ENCODE measurements at regions not wholly inside any gene's neighbourhood (a gene's known extent, or its start where the extent isn't known, plus 50 kb on each side); places are given as distances from the start of the nearest gene placed in this dataset.

GRCh38 chr4:23219779-23220408 is 527.2 kb downstream of the GBA3 start:
- FAIRE-seq (no peak), DNase-seq (ENCODE audit: insufficient read length, low spot score) (no peak)

GRCh38 chr4:23213198-23213597 is 520.5 kb downstream of the GBA3 start:
- DNase-seq (ENCODE audit: insufficient read length, low spot score) = no peak
- no peak for FAIRE-seq

- DNase-seq (ENCODE audit: insufficient read length, low spot score) (no peak), FAIRE-seq (no peak)
Observed at GRCh38 chr4:23212558-23212957, 519.8 kb downstream of the GBA3 start.

GRCh38 chr4:23207059-23207458 is 514.3 kb downstream of the GBA3 start:
- no peak for FAIRE-seq
- no peak for DNase-seq (ENCODE audit: insufficient read length, low spot score)

GRCh38 chr4:23202712-23203247 is 510.0 kb downstream of the GBA3 start:
- DNase-seq (ENCODE audit: insufficient read length, low spot score) (no peak), FAIRE-seq (no peak)

- no peak for DNase-seq (ENCODE audit: insufficient read length, low spot score)
- no peak for FAIRE-seq
Observed at GRCh38 chr4:23194751-23195150, 502.0 kb downstream of the GBA3 start.

- no peak for DNase-seq (ENCODE audit: insufficient read length, low spot score)
- FAIRE-seq = no peak
Observed at GRCh38 chr4:23174179-23174578, 481.4 kb downstream of the GBA3 start.

GRCh38 chr4:23171976-23172375 is 479.2 kb downstream of the GBA3 start:
- no peak for FAIRE-seq

GRCh38 chr4:23169608-23170311 is 477.0 kb downstream of the GBA3 start:
- no peak for FAIRE-seq
- DNase-seq (ENCODE audit: insufficient read length, low spot score) = no peak

More at GRCh38 chr4:23171976-23172375, 479.2 kb downstream of the GBA3 start:
- no peak for DNase-seq (ENCODE audit: insufficient read length, low spot score)

GRCh38 chr4:23166919-23167318 is 474.2 kb downstream of the GBA3 start:
- FAIRE-seq = no peak

GRCh38 chr4:23166407-23166806 is 473.7 kb downstream of the GBA3 start:
- FAIRE-seq = no peak
- DNase-seq (ENCODE audit: insufficient read length, low spot score) = no peak

More at GRCh38 chr4:23166919-23167318, 474.2 kb downstream of the GBA3 start:
- no peak for DNase-seq (ENCODE audit: insufficient read length, low spot score)

GRCh38 chr4:23165669-23166068 is 472.9 kb downstream of the GBA3 start:
- DNase-seq (ENCODE audit: insufficient read length, low spot score) = no peak
- FAIRE-seq = no peak

- FAIRE-seq (no peak), DNase-seq (ENCODE audit: insufficient read length, low spot score) (no peak)
Observed at GRCh38 chr4:23163647-23164436, 471.1 kb downstream of the GBA3 start.

- DNase-seq (ENCODE audit: insufficient read length, low spot score) (no peak), FAIRE-seq (no peak)
Observed at GRCh38 chr4:23162275-23162674, 469.5 kb downstream of the GBA3 start.

- DNase-seq (ENCODE audit: insufficient read length, low spot score) (no peak), FAIRE-seq (no peak)
Observed at GRCh38 chr4:23161787-23162186, 469.1 kb downstream of the GBA3 start.

GRCh38 chr4:23153076-23153475 is 460.3 kb downstream of the GBA3 start:
- DNase-seq (ENCODE audit: insufficient read length, low spot score) (no peak), FAIRE-seq (no peak)

GRCh38 chr4:23149815-23150214 is 457.1 kb downstream of the GBA3 start:
- DNase-seq (ENCODE audit: insufficient read length, low spot score) = no peak
- FAIRE-seq = no peak

GRCh38 chr4:23144707-23145106 is 452.0 kb downstream of the GBA3 start:
- DNase-seq (ENCODE audit: insufficient read length, low spot score) (no peak), FAIRE-seq (no peak)

- DNase-seq (ENCODE audit: insufficient read length, low spot score) (no peak), FAIRE-seq (no peak)
Observed at GRCh38 chr4:23135792-23136645, 443.3 kb downstream of the GBA3 start.

GRCh38 chr4:23134331-23134730 is 441.6 kb downstream of the GBA3 start:
- FAIRE-seq (no peak), DNase-seq (ENCODE audit: insufficient read length, low spot score) (no peak)
